ENCODE measurements at regions not wholly inside any gene's neighbourhood (a gene's known extent, or its start where the extent isn't known, plus 50 kb on each side); places are given as distances from the start of the nearest gene placed in this dataset.
"Not testable (repeated sequence)": the region's sequence is repeated elsewhere in the genome, so short reads cannot be mapped to it uniquely, and the experiment has no call there.

- Mint-ChIP-seq H3K4me1 (no peaks in the 10 kb centered on the region), H3K27ac (no peak overlapping the region), H3K27me3 (ENCODE audit: low read depth in 2 of 2) (no peaks in the 10 kb centered on the region), H3K9me3 (peaks cover 8 to 9% of the 10 kb centered on the region in 2 donors), H3K4me3 (no peak overlapping the region), H3K36me3 (peaks cover 5% of the 10 kb centered on the region)
- intact Hi-C loops (cut with micrococcal nuclease): no loop called here
- no peaks in the 10 kb centered on the region for H3K9me3 ChIP-seq (ENCODE audit: control insufficient read depth, insufficient read depth, low read length)
- DNase-seq (no peak), ATAC-seq (no peak)
- TF ChIP-seq CTCF (IDR thresholded peaks at IDR 0.05): no peak
- no peaks in the 10 kb centered on the region for H3K27me3 ChIP-seq (ENCODE audit: control insufficient read depth, insufficient read depth, low read length)
- H3K36me3 ChIP-seq (ENCODE audit: control insufficient read depth, insufficient read depth, low read length): no peaks in the 10 kb centered on the region
- no peaks in the 10 kb centered on the region for H3K4me1 ChIP-seq (ENCODE audit: control insufficient read depth, insufficient read depth, low read length)
- WGBS (ENCODE audit: insufficient coverage): no CpG with 5 or more reads among the region's 1 CpG
- H3K4me3 ChIP-seq (ENCODE audit: low read length): no peak overlapping the region
- no peak overlapping the region for H3K27ac ChIP-seq (ENCODE audit: low read length)
Measured at GRCh38 chr11:91497847-91498246, 726.8 kb upstream of the FAT3 start.

- TF ChIP-seq CTCF (IDR thresholded peaks at IDR 0.05): no peak
- H3K4me1 ChIP-seq (ENCODE audit: control insufficient read depth, insufficient read depth, low read length): no peaks in the 10 kb centered on the region
- H3K4me3 Mint-ChIP-seq: no peak overlapping the region
Measured at GRCh38 chr11:91495837-91496236, 728.8 kb upstream of the FAT3 start.

GRCh38 chr11:91489989-91490388, 734.6 kb upstream of the FAT3 start:
- Mint-ChIP-seq H3K27ac (no peak overlapping the region), H3K4me3 (no peak overlapping the region), H3K27me3 (ENCODE audit: low read depth in 2 of 2) (no peaks in the 10 kb centered on the region), H3K9me3 (peaks cover 16 to 19% of the 10 kb centered on the region in 2 donors), H3K4me1 (no peaks in the 10 kb centered on the region), H3K36me3 (peaks cover 30% of the 10 kb centered on the region)
- intact Hi-C loops (cut with micrococcal nuclease): no loop called here
- no peak for ATAC-seq
- TF ChIP-seq CTCF (IDR thresholded peaks at IDR 0.05): no peak
- Histone ChIP-seq H3K4me3 (ENCODE audit: low read length) (no peak overlapping the region), H3K27me3 (ENCODE audit: control insufficient read depth, insufficient read depth, low read length) (no peaks in the 10 kb centered on the region), H3K4me1 (ENCODE audit: control insufficient read depth, insufficient read depth, low read length) (no peaks in the 10 kb centered on the region), H3K36me3 (ENCODE audit: control insufficient read depth, insufficient read depth, low read length) (no peaks in the 10 kb centered on the region), H3K27ac (ENCODE audit: low read length) (no peak overlapping the region), H3K9me3 (ENCODE audit: control insufficient read depth, insufficient read depth, low read length) (peaks cover 4% of the 10 kb centered on the region)
- no peak for DNase-seq
- WGBS (ENCODE audit: insufficient coverage): 70% methylated on average over 4 of the region's 5 CpGs

More at GRCh38 chr11:91495837-91496236, 728.8 kb upstream of the FAT3 start:
- Mint-ChIP-seq H3K27me3 (ENCODE audit: low read depth in 2 of 2) (no peaks in the 10 kb centered on the region), H3K4me1 (no peaks in the 10 kb centered on the region), H3K27ac (no peak overlapping the region), H3K9me3 (peaks cover 3 to 5% of the 10 kb centered on the region in 2 donors), H3K36me3 (peaks cover under 1% of the 10 kb centered on the region)
- H3K36me3 ChIP-seq (ENCODE audit: control insufficient read depth, insufficient read depth, low read length): no peaks in the 10 kb centered on the region
- DNase-seq (no peak), ATAC-seq (no peak)
- H3K9me3 ChIP-seq (ENCODE audit: control insufficient read depth, insufficient read depth, low read length): no peaks in the 10 kb centered on the region
- H3K27ac ChIP-seq (ENCODE audit: low read length): no peak overlapping the region
- H3K27me3 ChIP-seq (ENCODE audit: control insufficient read depth, insufficient read depth, low read length): no peaks in the 10 kb centered on the region
- intact Hi-C loops (cut with micrococcal nuclease): no loop called here
- no peak overlapping the region for H3K4me3 ChIP-seq (ENCODE audit: low read length)

GRCh38 chr11:91483956-91484355, 740.7 kb upstream of the FAT3 start:
- H3K27me3 ChIP-seq (ENCODE audit: control insufficient read depth, insufficient read depth, low read length); ATAC-seq; H3K9me3 ChIP-seq (ENCODE audit: control insufficient read depth, insufficient read depth, low read length); H3K27me3 Mint-ChIP-seq (ENCODE audit: low read depth in 2 of 2); DNase-seq; H3K27ac ChIP-seq (ENCODE audit: low read length); H3K4me3 Mint-ChIP-seq; H3K4me1 Mint-ChIP-seq; H3K36me3 ChIP-seq (ENCODE audit: control insufficient read depth, insufficient read depth, low read length); intact Hi-C loops (cut with micrococcal nuclease); H3K27ac Mint-ChIP-seq; H3K4me1 ChIP-seq (ENCODE audit: control insufficient read depth, insufficient read depth, low read length); H3K4me3 ChIP-seq (ENCODE audit: low read length): not testable (repeated sequence)
- no CpG with 5 or more reads among the region's 1 CpG for WGBS (ENCODE audit: insufficient coverage)
- H3K9me3 Mint-ChIP-seq: peaks cover 18 to 24% of the 10 kb centered on the region in 2 donors
- H3K36me3 Mint-ChIP-seq: peaks cover 23% of the 10 kb centered on the region

- H3K4me3 ChIP-seq (ENCODE audit: low read length); H3K27ac ChIP-seq (ENCODE audit: low read length); H3K27me3 ChIP-seq (ENCODE audit: control insufficient read depth, insufficient read depth, low read length); H3K9me3 ChIP-seq (ENCODE audit: control insufficient read depth, insufficient read depth, low read length); H3K27ac Mint-ChIP-seq; H3K36me3 ChIP-seq (ENCODE audit: control insufficient read depth, insufficient read depth, low read length); ATAC-seq; H3K4me1 Mint-ChIP-seq; H3K4me1 ChIP-seq (ENCODE audit: control insufficient read depth, insufficient read depth, low read length); DNase-seq; H3K27me3 Mint-ChIP-seq (ENCODE audit: low read depth in 2 of 2); intact Hi-C loops (cut with micrococcal nuclease); H3K4me3 Mint-ChIP-seq: not testable (repeated sequence)
- Mint-ChIP-seq H3K36me3 (peaks cover 21% of the 10 kb centered on the region), H3K9me3 (peaks cover 15 to 27% of the 10 kb centered on the region in 2 donors)
- WGBS (ENCODE audit: insufficient coverage): no CpG with 5 or more reads among the region's 2 CpGs
Measured at GRCh38 chr11:91481875-91482274, 742.7 kb upstream of the FAT3 start.

Data from natural killer cell (primary cell).